Bone marrow (tissue), 2 donors: ENCODE measurements at regions not wholly inside any gene's neighbourhood (a gene's known extent, or its start where the extent isn't known, plus 50 kb on each side); places are given as distances from the start of the nearest gene placed in this dataset.

Source experiments
- DNase-seq, 2 donors: peaks; one replicate each; lab custom pipeline; 2025; lab: John Stamatoyannopoulos, UW

DNA sequence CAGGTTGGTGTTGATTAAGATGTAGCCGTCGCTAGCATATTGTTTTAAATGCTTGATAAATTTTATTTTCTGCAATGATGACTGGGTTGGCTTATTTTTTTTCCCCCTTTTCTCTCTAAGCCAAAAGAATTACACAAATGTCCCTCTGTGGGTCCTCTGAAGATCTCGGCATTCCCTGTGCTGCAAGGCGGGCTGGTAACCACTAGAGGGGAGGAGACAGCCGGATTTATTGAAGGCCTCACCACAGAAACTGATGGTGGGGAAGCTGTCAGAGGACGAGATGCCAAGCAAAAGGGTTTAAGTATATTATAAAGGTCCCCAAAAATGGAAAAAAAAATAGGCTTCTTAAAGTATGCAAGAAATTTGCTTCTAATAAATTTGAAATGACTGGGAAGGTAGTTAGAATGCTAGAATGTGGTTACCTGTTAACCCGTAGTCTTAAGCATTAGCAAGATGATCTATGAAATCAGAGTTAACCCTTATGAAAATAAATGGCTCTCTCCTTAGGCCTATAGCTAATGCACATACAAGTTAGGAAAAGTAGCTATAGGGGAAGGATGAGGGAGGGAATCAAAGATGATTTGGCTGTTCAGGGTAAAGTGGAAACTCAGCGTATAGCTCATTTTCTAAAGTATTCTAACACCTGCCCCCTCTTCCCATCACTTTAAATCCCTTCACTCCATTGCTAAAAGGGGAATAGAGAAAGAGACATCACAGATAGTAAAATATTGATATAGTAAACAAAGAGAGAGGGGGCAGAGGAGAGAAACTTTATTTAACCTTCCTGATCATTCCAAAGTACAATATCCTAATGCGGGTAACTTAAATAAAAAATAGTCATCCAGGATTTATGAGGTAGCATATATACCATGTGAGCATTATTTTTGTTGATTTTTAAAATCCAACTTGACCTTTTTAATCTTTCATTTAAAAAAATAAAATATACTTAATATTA, 894.5 kb upstream of the POU3F3 start:
- peak in 1 of 2 donors; percentile 8 for DNase-seq

DNA sequence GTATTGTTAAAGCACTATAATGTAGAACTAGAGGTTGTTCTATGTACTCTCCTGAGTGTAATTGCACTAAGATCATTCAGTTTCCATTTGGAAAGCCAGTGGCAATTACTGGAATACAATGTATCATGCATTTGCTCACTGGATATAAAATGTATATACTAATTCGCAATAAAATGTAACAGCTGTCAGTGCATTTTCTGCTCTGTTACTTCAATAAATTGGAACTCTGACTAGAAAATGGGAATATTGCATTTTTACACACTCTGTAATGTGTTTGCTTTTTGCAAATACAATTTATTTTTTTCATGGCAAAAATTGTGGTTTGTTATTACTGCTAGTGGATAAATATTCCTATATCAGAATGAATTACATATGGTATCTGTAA, 893.8 kb upstream of the POU3F3 start:
- DNase-seq, result no peak

DNA sequence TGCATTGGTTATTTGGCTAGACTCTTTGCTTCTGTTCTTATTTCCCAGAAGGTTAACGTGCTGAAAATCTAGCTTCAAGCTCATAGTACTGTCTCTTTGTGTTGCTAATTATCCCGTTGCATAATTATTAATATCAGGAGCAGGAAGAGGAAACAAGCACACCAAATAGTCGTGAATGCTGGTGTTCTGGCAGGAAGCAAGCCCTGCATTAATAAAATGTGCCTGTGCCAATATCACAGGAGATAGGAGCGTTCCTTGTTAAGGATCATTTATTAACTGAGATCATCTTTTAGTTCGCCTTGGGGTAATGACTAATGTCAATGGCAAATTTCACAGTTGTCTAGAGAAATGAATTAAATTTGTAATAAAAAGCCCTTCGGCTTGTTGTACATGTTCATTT, 893.0 kb upstream of the POU3F3 start:
- DNase-seq, result no peak

DNA sequence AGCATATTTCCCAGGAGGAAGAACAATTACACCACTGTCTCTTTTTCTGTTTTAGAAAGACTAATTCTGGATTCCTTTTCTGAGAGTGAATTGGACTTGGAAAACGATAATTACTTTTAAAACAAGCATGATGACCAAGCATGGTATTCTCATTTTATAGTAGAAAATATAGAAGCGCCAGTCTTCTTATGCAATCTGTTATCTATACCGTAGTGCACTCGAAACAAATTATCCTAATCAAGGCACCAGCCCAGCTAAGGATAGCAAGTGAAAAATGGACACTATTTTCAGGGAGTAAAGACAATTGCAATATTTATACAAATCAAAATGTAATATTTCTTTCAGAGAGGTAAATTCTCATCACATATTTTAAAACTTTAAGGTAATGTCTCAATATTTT, 892.1 kb upstream of the POU3F3 start:
- DNase-seq, result no peak

DNA sequence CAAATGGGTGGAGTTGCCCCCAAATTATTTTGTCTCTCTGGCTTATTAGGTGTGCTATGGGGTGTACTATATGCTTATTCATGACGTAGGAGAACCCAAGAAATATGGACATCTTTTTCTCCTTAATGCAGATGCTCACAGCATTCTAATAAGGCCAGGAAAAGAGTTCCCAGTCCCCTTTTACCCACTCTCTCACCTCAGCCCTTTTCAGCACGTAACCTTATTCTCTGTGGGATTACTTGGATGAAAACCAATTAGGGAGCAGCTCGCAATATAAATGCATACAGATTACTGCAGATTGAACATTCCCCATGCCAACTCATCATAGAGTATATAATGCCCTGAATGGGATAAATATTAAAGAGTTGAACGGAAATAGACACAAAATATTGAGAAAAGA, 891.2 kb upstream of the POU3F3 start:
- DNase-seq, result no peak

DNA sequence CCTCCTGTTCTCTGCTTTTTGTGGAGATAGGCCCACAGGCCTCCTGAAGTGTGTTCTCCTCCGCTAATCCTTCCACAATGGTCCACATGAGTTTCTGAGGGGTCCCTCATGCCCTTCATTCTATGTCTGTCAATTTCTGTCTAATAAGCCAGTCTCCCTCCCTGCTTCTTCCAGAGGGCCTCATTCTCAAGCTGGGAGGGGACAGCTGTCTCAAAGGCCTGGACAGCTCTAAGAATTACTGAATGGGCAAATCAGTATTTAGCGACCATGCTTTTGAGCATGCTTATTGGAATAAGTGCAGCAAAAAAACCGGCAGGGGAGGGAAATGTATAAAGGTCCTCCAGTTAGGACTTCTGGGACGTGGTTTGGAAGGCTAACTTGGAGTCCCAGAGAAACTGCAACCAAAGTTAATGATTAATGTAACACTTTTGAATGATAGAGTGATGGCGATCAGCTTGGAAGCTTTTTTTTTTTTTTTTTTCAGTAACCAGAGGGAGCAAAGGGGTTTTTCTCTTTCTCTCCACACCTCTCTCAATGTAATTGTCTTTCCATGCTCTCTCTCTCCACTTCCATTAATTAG, 890.7 kb upstream of the POU3F3 start:
- no peak for DNase-seq

DNA sequence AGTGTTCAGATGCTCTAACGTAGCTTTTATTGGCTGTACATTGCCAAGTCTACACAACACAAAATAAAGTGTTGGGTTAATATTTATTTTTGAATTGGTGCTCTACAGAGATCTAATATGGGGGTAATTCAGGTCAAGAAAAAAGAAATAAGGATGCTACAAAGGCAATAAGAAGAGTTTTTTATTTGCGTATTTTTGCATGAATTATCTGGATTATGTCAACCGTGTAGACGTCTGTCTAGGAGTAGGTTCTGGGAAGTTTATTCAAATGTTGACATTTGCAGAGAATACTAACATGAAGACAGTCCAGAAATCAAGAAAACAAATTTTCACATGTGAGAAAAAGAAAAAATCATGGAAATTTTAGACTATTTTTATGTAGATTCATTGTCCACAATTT, 876.7 kb upstream of the POU3F3 start:
- DNase-seq, result no peak

DNA sequence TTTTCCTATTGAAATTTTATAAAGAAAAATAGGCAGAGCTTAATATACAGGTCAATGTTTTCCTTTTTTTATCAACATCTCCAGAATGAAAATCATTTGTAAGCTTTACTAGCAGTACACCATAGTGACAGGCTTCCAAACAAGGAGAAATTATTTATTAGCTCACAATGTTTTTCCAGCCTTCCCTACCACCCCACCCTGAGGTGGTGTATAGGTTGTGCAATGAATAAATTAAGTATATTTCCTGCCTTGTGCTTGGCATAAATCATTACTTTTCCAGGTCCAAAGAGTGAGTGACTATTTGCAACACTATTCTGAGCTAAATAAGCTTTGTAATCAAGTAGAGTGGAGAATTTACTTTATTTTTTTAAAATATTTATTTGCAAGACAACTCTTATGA, 876.2 kb upstream of the POU3F3 start:
- DNase-seq, result no peak

DNA sequence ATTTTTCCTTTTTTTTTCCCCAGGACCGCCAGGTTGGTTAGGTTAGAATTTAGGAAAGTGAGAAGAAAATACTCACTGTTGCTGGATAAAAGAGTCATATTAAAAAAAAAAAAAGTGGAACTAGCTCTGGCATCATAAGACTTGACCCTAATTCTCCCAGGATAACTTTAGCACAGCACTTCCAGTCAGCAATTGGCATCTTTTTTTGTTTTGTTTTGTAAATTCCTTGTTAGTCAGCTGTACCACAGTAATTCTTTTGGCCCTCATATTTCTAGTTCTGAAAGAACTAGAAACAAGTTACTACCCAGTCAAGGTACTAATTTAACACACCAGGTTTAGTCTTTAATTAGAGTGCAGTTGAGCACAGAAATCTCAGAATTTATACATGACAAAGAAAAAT, 873.5 kb upstream of the POU3F3 start:
- DNase-seq, result no peak

DNA sequence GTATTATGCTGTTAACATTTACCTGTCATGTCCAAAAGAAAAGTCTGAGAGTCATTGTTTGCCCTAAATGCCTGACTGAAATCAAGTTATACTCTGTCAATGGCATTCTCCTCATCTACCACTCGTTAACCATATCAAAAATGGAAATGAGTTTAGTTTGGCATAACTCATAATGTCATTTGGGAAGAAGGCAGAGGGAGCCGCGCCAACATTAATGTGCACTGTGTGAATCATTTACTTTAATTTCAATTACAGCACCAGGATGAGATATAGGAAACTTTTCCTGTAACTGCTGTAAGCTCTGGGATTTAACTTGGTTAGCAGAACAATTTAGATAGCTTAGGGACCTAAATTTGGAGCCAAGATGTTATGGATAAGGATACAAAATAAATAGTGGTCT, 871.2 kb upstream of the POU3F3 start:
- DNase-seq, result no peak

DNA sequence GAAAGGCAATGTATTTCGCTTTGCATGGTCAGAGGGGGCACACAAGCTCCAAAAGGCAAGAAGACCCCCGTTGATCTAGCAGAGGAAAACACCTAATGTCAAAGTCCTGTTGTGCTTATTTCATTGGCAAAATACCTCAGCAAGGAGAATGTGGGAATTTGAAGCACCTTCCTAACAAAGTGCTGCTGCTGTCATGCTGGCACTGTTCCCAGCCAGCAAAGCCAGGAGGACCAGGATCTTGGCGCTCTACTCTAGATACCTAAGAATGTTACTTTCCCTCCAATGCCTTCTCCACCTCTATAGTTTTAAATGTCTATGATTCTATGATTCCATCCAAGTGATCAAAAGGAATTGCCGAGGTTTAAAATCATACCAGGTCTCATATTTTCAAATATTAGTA, 867.9 kb upstream of the POU3F3 start:
- DNase-seq, result no peak

DNA sequence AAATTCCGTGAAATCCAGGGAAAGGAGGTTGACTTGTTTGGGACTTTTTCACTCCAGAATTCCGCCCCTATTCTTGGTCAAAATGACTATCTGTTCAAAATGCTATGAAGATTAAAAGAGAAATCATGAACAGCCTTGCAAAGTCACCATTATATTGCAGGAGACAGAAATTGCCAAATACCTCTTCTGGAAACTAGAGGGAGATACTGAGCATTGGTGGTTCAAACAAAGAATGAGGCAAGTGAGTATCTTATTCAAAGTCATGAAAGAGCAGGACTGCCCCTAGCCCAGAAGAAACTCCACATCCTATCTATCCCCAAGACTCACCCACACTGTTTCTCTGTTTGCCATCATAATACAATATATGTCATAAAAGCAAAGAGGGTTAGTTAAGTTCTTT, 862.3 kb upstream of the POU3F3 start:
- DNase-seq, result no peak

DNA sequence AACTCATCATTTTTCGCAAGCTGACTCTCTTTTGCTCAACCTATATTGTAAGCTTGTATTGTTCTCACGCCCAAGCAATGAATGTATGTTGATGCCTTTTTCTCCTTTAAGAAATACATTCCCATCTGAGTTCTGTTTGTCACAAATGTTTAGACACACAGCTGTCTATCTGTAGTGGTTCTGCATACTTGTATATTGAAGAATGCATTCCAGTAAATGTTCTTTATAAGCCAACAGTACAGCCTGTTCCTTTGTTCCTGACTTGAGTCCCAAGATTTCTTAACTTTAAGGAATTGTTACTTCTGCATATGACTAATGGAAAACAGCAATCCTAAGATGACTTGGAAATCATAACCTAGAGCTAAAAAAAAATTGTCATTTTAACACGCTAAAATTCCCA, 849.1 kb upstream of the POU3F3 start:
- DNase-seq, result no peak

DNA sequence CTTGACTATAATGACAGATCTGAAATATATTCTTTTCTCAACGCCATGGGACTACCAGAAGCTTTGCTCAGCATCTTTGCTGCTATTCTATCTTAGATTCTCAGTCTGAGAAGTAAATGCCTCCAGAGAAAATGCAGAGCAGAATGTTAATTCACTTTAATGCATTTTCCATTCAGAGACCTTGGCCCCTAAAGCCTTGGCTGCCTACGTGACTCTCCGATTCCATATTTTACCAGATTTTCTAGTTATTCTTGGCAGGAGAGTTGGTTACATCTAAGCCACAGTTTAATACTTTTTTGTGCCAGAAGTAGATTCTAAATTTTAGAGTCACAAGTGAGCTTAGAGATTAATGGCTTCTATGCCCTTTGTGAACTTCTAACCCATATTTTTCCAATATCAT, 837.1 kb upstream of the POU3F3 start:
- no peak for DNase-seq

DNA sequence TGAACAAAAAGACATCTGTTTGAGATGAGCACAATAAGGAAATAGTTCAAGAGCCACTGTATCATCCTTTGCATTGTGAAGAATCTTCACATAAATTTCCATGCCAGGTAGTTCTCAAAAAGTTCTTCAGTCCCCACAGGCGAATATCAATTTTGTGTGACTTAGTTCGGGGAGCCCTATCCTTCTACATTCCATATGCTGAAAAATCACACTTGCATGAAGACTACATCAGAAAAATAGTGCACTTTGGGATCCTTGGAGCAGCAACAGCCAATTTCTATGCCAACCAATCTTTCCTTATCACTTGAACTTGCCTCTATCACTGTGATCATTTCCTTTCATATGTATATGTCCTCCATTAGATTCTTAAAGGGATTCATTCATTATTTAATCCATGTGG, 830.6 kb upstream of the POU3F3 start:
- no peak for DNase-seq

DNA sequence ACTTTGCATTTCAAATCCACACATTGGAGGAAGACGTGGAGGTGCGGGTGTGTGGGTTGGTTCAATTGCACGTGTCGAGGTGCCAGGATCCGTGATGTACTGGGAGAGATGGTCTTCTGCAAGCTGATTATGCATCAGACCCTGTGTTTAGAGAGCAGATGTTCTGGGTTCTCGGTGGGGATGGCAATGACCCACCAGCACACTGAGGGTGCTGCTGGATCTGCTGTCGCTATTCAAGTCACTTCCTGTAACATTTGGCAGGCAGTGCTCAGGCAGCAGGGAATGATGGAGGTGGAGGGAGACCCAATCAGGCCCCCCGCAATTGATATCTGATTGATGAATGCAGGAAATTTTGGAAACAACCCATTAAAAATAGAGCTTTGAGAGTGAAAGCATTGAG, 830.1 kb upstream of the POU3F3 start:
- DNase-seq, result no peak

DNA sequence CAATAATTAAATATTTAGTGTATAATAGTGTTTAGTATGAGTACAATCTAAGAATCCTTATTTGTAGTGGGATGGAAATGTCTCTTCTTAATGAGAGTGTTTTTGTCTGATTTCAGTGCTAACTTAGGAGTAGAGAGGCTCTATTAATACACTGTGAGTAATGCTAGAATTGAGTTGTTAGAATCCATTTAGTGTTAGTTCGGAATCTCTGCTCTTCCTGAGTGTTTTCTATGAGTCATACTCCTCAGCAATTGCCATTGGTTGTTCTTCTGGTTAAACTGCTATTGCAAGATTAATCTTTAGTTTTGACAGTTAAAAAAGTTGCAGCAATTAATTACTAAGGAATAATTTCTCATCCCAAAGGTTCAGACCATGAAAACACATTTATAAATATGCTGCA, 828.6 kb upstream of the POU3F3 start:
- no peak for DNase-seq

DNA sequence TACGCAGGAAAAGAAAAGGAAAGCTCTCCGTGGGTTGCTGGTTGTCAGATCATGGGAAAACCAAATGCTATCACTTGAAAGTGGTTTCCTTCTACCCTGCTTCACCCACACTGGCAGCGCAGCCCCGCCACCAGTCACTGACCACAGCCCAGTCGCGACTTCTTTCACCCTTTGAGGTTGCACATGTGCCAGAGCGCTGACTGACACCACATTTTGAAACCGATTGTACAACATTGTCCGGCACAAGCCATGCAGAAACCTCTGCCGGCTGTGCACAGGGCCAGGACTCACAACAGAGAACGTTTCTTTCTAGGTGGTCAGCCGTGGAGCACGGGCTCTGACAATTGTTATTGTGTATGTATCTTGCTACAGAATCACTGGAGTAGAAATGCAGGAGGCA, 827.2 kb upstream of the POU3F3 start:
- DNase-seq, result no peak

DNA sequence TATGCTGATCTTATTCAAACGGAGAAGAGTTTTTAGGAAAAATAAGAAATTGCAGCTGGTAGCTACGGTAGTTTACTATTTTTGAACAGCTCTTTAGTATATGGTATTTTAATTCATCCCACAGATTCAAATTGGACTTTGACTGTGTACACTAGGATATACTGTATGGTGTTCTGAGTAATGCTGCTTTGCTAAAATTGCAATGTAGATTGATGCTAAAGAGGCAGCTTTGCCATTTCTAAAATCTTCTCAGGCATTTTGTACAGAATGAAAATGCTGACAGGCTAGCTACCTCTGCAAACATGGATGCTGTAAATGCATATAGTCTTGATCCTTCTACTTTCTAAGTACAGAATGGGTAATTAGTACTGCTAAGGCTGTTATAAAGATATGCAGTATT, 826.6 kb upstream of the POU3F3 start:
- no peak for DNase-seq

DNA sequence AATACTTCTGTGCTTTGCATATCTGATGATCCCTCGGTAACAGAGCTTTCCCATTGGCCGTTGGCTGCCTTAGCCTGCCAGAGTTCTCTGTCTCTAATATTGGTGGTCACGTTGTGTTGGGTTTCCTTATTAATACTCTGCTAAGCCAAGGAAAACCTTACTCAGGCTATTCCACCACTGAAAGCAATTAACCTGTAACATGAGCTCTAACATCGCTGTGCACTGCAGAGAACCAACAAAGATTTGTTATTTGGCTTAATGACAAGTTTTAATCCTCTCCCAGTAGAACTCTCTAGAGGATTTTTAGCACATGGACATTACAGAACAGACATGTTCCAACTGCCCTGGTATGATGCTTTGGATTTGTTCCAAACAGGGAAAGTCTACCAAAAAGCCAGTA, 825.9 kb upstream of the POU3F3 start:
- DNase-seq, result no peak

DNA sequence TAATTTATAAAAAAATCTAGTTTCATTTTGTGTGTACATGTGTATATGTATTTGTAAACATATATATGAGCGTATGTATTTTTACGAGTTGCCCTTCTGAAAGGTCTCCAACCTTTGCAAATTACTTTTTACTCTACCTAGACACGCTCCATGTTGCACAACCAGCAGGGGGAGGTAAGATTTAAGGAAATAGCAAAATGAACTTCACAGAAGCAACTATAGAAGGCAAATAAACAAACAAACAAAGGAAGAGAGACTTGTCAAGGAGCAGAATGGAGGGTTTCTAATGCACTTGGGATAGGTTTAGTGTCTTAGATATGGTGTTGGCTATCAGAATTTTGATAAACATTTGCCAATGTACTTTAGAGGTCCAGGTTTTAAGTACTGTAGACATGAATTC, 820.5 kb upstream of the POU3F3 start:
- DNase-seq, result no peak

DNA sequence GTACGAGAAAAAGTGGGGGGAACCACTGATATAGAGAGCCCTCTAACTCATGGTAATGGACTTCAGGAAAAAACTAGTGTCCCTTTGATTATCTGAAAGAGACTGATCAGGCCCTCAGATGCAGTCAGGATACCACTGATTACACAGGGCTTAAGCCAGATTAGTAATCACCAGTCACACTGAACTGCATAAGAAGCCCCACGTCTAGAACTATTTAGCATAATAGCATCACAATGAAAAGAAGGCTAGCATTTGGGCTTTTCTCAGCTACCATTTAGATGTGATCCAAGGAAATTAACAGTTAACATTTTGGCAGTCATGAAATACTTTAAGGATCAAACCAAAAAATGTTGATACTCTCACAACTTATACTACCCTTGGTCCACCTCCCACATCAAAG, 813.1 kb upstream of the POU3F3 start:
- DNase-seq, result no peak

DNA sequence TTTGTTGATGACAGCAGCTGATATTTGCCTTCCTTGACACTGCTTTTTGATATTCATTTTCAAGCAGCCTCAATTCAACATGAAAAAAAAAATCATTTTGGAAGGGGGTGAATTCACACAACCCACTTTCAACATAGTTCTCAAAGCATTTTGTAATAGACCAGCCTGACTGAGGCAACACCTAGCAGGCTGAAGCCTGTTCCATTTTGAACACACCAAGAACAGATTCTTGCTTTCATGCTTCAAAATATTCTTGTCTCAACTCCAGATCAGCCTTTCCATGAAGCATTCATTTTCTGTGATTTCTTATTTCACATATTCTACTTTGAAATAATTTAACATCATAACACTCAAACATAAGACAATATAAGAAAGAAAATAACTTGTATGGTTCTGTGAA, 812.6 kb upstream of the POU3F3 start:
- DNase-seq, result no peak

DNA sequence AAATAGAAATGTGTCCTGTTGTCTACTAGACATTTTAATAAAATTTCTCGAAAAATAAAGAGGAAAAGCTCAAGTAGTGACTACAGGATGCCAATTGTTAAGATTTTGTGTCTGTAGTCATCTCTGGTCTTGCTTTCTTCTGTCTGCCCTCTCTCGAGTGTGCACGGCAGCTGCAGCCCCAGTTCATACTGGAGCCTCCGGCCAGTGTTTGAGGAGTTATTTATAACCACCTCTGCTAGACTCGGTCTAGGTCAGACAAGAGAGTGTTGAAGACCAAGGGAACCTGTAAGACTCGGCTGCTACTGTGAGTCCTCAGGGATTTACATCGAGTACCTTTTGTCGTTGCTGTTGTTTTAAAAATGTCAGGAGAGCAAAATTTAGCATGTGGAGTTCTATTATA, 810.1 kb upstream of the POU3F3 start:
- DNase-seq, result no peak
